HepG2 (cell line): ENCODE measurements at regions not wholly inside any gene's neighbourhood (a gene's known extent, or its start where the extent isn't known, plus 50 kb on each side); places are given as distances from the start of the nearest gene placed in this dataset.

ENCODE experiments used
- ATAC-seq: fragments of 200-7000 bp; cut with Tn5 transposase; 3 replicates; pipeline ENCODE4 v1.9.1; 2020; ENCODE audit warnings: mild to moderate bottlenecking, moderate library complexity
- BruUV-seq: library from RNA; stranded (reverse); fragments of 400-500 nt; replicated peaks from 2 replicates; lab custom pipeline; 2021; lab: Mats Ljungman, UMichigan
- CTCF ChIA-PET: fragments of 300-600 bp; formaldehyde crosslinking; extraction: SDS; loops from one replicate; lab custom pipeline; 2021; ENCODE audit warnings: low total read pairs, inconsistent platforms, low intra/inter-chr PET ratio; lab: Yijun Ruan, JAX
- POLR2A ChIA-PET: fragments of 350-600 bp; sonication (Branson Sonifier 250); formaldehyde crosslinking; loops from one replicate; lab custom pipeline; 2020; ENCODE audit warnings: antibody characterized with exemption, inconsistent platforms; lab: Yijun Ruan, JAX
- DNase-seq: peaks from one replicate; pipeline ENCODE4 v3.0.0-alpha.2; 2015; ENCODE audit warnings: low spot score
- FAIRE-seq: peaks from 3 replicates; lab custom pipeline; 2011; peaks lifted over from hg19 to GRCh38; lab: Jason Lieb, UNC
- H2AFZ ChIP-seq: one replicate; pipeline ENCODE4 v1.6.1; 2011; ENCODE audit warnings: low read length, inconsistent platforms
- H3K27ac ChIP-seq: fragments of 300-600 bp; 3 replicates; pipeline ENCODE4 v1.8.0; 2011; ENCODE audit warnings: mixed run types, mild to moderate bottlenecking, mixed read lengths, low read length, inconsistent platforms; ENCODE audit not compliant: insufficient read depth; ENCODE audit errors: extremely low read length
- H3K27me3 ChIP-seq, 2 experiments: fragments of 200-600 bp in 1 of 2; 2 replicates in 1 of 2; 3 replicates in 1 of 2; pipeline versions ENCODE4 v1.6.0 to v1.8.0; 2011; ENCODE audit warnings: low read length in 2 of 2, mild to moderate bottlenecking in 2 of 2, moderate library complexity in 2 of 2, inconsistent platforms in 1 of 2; ENCODE audit not compliant: insufficient read depth in 2 of 2, control insufficient read depth in 1 of 2
- H3K36me3 ChIP-seq, 2 experiments: fragments of 200-600 bp in 1 of 2; replicated peaks in 1 of 2; 2 replicates in 1 of 2; 3 replicates in 1 of 2; pipeline versions ENCODE4 v1.5.1 to v1.8.0; 2011; ENCODE audit warnings: low read length in 2 of 2, inconsistent platforms in 1 of 2; ENCODE audit not compliant: insufficient read depth in 2 of 2, control insufficient read depth in 1 of 2
- H3K4me1 ChIP-seq: 2 replicates; pipeline ENCODE4 v1.5.1; 2012; ENCODE audit warnings: low read length, inconsistent platforms; ENCODE audit not compliant: insufficient read depth
- H3K4me2 ChIP-seq: 2 replicates; pipeline ENCODE4 v1.6.0; 2011; ENCODE audit warnings: low read depth, low read length, inconsistent platforms
- H3K4me3 ChIP-seq, 3 experiments: fragments of 200-600 bp in 1 of 3; sonication (generic), shearing (Covaris generic) in 1 of 3; replicated peaks in 1 of 3; 2 replicates each; pipeline ENCODE4 v1.5.1; 2011 to 2016; ENCODE audit warnings: low read length in 3 of 3, inconsistent platforms in 2 of 3, low read depth in 2 of 3, mild to moderate bottlenecking in 2 of 3, control low read depth in 1 of 3, mixed read lengths in 1 of 3; ENCODE audit not compliant: insufficient read depth in 1 of 3
- H3K79me2 ChIP-seq: one replicate; pipeline ENCODE4 v1.6.1; 2011; ENCODE audit warnings: low read length, inconsistent platforms; ENCODE audit not compliant: insufficient read depth
- H3K9ac ChIP-seq: 2 replicates; pipeline ENCODE4 v1.6.0; 2011; ENCODE audit warnings: mild to moderate bottlenecking, low read depth, low read length, inconsistent platforms; ENCODE audit not compliant: insufficient read depth
- H3K9me3 ChIP-seq: 2 replicates; pipeline ENCODE4 v1.5.1; 2012; ENCODE audit warnings: mild to moderate bottlenecking, low read length
- H4K20me1 ChIP-seq: 2 replicates; pipeline ENCODE4 v1.6.0; 2011; ENCODE audit warnings: inconsistent platforms, mild to moderate bottlenecking, low read length, moderate library complexity; ENCODE audit not compliant: insufficient read depth
- KDM5A ChIP-seq: fragments of 200-600 bp; sonication (generic); IDR thresholded peaks from 2 replicates; pipeline ENCODE4 v1.7.0; 2018; ENCODE audit warnings: antibody characterized with exemption, mild to moderate bottlenecking, low read length, borderline replicate concordance
- KLF12 ChIP-seq: sonication (generic); formaldehyde crosslinking; IDR thresholded peaks from 2 replicates; pipeline ENCODE4 v1.4.0; 2020; ENCODE audit warnings: missing genetic modification reagents, borderline replicate concordance
- TGIF2 ChIP-seq: IDR thresholded peaks from 2 replicates; pipeline ENCODE4 v1.6.1; 2016; ENCODE audit warnings: control low read depth, missing compliant biosample characterization
- ZBTB42 ChIP-seq: sonication (generic); formaldehyde crosslinking; IDR thresholded peaks from 2 replicates; pipeline ENCODE4 v1.5.0; 2020; ENCODE audit warnings: mild to moderate bottlenecking, missing genetic modification reagents
- ZFP36 ChIP-seq: fragments of 150-350 bp; IDR thresholded peaks from 2 replicates; pipeline ENCODE4 v1.6.1; 2018; ENCODE audit warnings: borderline replicate concordance, low read length, low read depth; ENCODE audit not compliant: partially characterized antibody
- ZMYM2 ChIP-seq: sonication (generic); formaldehyde crosslinking; IDR thresholded peaks from 2 replicates; pipeline ENCODE4 v1.8.0; 2022; ENCODE audit warnings: mild to moderate bottlenecking, missing genetic modification reagents
- ZNF3 ChIP-seq: IDR thresholded peaks from 2 replicates; pipeline ENCODE4 v1.7.0; 2017; ENCODE audit warnings: inconsistent platforms
- ZNF629 ChIP-seq: sonication (generic); formaldehyde crosslinking; conservative IDR thresholded peaks from 2 replicates; pipeline ENCODE4 v1.5.0; 2020; ENCODE audit warnings: missing genetic modification reagents
- WGBS: methylation state at CpG from one replicate; pipeline ENCODE4 v1.1.6; 2017; ENCODE audit warnings: low lambda C conversion rate; 5-methylcytosine and 5-hydroxymethylcytosine counted together
- in situ Hi-C: cut with HindIII; loops from 2 replicates; pipeline ENCODE4 v1.10.0; 2017; ENCODE audit warnings: low pct_unique_long_range_greater_than_20kb; ENCODE audit not compliant: extremely low pct_ligation_motif_present
- intact Hi-C: fragments of 100-400 bp; cut with micrococcal nuclease; formaldehyde crosslinking; loops from one replicate; pipeline ENCODE4 v1.10.0; 2022; ENCODE audit not compliant: unreplicated experiment
- TF ChIP-seq, protein P1 (sequence below): sonication (generic); formaldehyde crosslinking; conservative IDR thresholded peaks from 2 replicates; pipeline ENCODE4 v1.5.0; 2020; ENCODE audit warnings: missing genetic modification reagents
- TF ChIP-seq, protein P2 (sequence below): sonication (generic); formaldehyde crosslinking; IDR thresholded peaks from 2 replicates; pipeline ENCODE4 v1.4.0; 2020; ENCODE audit warnings: mild to moderate bottlenecking, missing genetic modification reagents
- TF ChIP-seq, protein P3 (sequence below): IDR thresholded peaks from 2 replicates; pipeline ENCODE4 v1.6.1; 2016; ENCODE audit warnings: mild to moderate bottlenecking, missing biosample characterization, missing genetic modification reagents
- TF ChIP-seq, protein P4 (sequence below): sonication (generic); formaldehyde crosslinking; IDR thresholded peaks from 2 replicates; pipeline ENCODE4 v1.4.0; 2020; ENCODE audit warnings: mild to moderate bottlenecking, low read depth, missing genetic modification reagents

DNA sequence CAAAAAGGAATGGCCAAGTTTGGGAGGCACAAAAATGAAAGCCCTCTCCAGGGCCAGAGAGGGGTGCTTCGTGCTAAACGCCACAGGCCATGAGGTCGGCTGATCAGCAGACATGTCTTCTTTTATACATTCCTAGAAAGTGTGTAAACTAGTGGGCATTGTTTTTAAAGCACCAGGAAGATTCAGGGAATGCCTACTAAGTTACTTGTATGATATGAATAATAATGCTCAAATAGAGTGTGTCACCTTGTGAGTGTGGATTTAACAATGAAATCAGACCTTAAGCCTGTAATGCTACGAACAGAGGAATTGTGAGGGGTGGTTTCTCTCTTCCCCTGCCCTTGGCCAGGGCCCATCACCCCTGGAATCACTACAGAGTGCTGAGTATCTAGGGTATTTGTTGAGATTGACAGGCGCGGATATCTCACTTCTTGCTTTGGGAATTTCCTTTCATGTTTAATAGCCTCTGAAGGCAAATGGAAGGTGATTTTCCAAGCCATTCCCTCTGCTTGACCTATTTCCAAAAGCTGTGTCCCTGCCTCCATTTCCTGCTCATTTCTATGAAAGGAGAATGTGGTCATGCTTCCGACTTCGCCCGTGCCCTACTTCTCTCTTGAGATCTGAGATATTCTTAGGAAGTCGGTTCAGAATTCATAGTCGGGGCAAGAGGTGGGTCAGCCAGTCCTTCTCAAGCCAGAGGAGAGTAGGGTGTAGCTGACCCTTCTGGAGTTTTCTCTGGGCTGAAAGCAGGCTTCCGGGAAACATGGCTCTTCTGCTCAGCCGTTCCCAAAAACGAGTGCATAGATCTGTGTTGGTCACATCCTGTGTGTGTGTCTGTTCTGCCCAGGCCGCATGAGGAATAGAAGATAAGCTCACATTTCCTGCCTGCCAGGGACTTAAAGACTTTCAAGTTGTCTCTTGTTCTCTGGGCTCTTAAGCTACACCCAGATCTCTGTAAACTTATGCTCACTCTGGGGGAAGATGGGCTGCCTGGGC, 167.8 kb upstream of the ITGB1 start:
- CTCF ChIA-PET = no interaction called here
- H3K9ac ChIP-seq = no peak overlapping the region
- ATAC-seq (no peak), FAIRE-seq (no peak), DNase-seq (no peak)
- intact Hi-C loops = no loop called here
- in situ Hi-C loops = no loop called here
- H4K20me1 ChIP-seq = no peaks in the 10 kb centered on the region
- H3K27me3 ChIP-seq = peaks cover 3 to 15% of the 10 kb centered on the region in 2 experiments; a peak in 3 of 5 replicates
- TF ChIP-seq, protein P1, sequence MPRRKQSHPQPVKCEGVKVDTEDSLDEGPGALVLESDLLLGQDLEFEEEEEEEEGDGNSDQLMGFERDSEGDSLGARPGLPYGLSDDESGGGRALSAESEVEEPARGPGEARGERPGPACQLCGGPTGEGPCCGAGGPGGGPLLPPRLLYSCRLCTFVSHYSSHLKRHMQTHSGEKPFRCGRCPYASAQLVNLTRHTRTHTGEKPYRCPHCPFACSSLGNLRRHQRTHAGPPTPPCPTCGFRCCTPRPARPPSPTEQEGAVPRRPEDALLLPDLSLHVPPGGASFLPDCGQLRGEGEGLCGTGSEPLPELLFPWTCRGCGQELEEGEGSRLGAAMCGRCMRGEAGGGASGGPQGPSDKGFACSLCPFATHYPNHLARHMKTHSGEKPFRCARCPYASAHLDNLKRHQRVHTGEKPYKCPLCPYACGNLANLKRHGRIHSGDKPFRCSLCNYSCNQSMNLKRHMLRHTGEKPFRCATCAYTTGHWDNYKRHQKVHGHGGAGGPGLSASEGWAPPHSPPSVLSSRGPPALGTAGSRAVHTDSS (CRISPR knock-in tag) = no peak
- no peak for TF ChIP-seq ZFP36
- TF ChIP-seq ZBTB42 (CRISPR knock-in tag) = no peak
- TF ChIP-seq KLF12 = no peak
- TF ChIP-seq, protein P2, sequence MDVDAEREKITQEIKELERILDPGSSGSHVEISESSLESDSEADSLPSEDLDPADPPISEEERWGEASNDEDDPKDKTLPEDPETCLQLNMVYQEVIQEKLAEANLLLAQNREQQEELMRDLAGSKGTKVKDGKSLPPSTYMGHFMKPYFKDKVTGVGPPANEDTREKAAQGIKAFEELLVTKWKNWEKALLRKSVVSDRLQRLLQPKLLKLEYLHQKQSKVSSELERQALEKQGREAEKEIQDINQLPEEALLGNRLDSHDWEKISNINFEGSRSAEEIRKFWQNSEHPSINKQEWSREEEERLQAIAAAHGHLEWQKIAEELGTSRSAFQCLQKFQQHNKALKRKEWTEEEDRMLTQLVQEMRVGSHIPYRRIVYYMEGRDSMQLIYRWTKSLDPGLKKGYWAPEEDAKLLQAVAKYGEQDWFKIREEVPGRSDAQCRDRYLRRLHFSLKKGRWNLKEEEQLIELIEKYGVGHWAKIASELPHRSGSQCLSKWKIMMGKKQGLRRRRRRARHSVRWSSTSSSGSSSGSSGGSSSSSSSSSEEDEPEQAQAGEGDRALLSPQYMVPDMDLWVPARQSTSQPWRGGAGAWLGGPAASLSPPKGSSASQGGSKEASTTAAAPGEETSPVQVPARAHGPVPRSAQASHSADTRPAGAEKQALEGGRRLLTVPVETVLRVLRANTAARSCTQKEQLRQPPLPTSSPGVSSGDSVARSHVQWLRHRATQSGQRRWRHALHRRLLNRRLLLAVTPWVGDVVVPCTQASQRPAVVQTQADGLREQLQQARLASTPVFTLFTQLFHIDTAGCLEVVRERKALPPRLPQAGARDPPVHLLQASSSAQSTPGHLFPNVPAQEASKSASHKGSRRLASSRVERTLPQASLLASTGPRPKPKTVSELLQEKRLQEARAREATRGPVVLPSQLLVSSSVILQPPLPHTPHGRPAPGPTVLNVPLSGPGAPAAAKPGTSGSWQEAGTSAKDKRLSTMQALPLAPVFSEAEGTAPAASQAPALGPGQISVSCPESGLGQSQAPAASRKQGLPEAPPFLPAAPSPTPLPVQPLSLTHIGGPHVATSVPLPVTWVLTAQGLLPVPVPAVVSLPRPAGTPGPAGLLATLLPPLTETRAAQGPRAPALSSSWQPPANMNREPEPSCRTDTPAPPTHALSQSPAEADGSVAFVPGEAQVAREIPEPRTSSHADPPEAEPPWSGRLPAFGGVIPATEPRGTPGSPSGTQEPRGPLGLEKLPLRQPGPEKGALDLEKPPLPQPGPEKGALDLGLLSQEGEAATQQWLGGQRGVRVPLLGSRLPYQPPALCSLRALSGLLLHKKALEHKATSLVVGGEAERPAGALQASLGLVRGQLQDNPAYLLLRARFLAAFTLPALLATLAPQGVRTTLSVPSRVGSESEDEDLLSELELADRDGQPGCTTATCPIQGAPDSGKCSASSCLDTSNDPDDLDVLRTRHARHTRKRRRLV (CRISPR knock-in tag) = no peak
- TF ChIP-seq KDM5A = no peak
- TF ChIP-seq, protein P3, sequence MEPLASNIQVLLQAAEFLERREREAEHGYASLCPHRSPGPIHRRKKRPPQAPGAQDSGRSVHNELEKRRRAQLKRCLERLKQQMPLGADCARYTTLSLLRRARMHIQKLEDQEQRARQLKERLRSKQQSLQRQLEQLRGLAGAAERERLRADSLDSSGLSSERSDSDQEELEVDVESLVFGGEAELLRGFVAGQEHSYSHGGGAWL (CRISPR knock-in tag) = no peak
- no peak for TF ChIP-seq TGIF2 (CRISPR knock-in tag)
- TF ChIP-seq, protein P4, sequence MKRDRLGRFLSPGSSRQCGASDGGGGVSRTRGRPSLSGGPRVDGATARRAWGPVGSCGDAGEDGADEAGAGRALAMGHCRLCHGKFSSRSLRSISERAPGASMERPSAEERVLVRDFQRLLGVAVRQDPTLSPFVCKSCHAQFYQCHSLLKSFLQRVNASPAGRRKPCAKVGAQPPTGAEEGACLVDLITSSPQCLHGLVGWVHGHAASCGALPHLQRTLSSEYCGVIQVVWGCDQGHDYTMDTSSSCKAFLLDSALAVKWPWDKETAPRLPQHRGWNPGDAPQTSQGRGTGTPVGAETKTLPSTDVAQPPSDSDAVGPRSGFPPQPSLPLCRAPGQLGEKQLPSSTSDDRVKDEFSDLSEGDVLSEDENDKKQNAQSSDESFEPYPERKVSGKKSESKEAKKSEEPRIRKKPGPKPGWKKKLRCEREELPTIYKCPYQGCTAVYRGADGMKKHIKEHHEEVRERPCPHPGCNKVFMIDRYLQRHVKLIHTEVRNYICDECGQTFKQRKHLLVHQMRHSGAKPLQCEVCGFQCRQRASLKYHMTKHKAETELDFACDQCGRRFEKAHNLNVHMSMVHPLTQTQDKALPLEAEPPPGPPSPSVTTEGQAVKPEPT = no peak
- no peak for TF ChIP-seq ZNF629 (CRISPR knock-in tag)
- no peak for TF ChIP-seq ZNF3 (CRISPR knock-in tag)
- no peak for TF ChIP-seq ZMYM2 (CRISPR knock-in tag)
- no peaks in the 10 kb centered on the region for H3K9me3 ChIP-seq
- no peak overlapping the region for H3K4me3 ChIP-seq
- H3K4me2 ChIP-seq = no peak overlapping the region
- H3K27ac ChIP-seq = no peak overlapping the region
- POLR2A ChIA-PET = no interaction called here
- BruUV-seq = no TSS peak
- H3K36me3 ChIP-seq = no peaks in the 10 kb centered on the region
- H3K4me1 ChIP-seq = peaks cover 9% of the 10 kb centered on the region
- no peaks in the 10 kb centered on the region for H3K79me2 ChIP-seq
- WGBS = 54% methylated on average over 15 of the region's 15 CpGs
- H2AFZ ChIP-seq = no peak overlapping the region
